ENCODE measurements at regions not wholly inside any gene's neighbourhood (a gene's known extent, or its start where the extent isn't known, plus 50 kb on each side); places are given as distances from the start of the nearest gene placed in this dataset.

DNA sequence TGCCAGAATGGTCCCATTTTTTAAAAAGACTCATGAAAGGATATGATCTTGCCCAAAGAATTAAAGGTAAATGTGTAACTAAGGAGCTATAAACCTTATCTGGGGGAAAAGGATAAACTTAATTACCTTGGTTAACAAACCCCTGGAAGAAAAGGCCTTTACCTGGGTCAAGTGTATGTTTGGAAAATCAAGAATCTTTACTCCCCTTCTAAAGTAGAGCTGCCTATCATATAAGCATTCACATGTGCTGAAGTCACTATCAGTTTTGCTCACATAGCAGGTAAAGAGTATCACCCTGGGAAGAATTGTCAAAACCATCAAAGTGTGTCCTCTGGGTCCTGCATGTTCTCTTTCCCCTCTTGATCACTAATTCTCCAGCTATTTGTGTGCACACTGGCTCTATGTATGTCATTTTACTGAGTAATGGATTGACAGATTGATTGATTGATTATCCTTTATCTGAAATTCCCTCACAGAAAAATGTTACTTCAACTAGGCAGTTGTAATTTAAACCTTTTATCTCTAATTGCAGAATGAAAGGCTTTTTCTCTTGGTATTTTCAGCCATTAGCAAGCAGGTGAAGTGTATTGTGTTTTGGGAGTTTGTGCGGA lies 199.4 kb downstream of the NOL4 start:
- DNase-seq (ENCODE audit: low spot score) (no peak), ATAC-seq (no peak)
- H3K4me2 ChIP-seq, result no peak overlapping the region
- H2AFZ ChIP-seq, result no peak overlapping the region
- Mint-ChIP-seq H3K36me3 (ENCODE audit: low read depth) (no peaks in the 10 kb centered on the region), H3K27ac (no peak overlapping the region), H3K4me1 (no peaks in the 10 kb centered on the region), H3K4me3 (no peak overlapping the region), H3K9me3 (no peaks in the 10 kb centered on the region), H3K27me3 (ENCODE audit: insufficient read depth, low read depth, poor library complexity) (no peaks in the 10 kb centered on the region)
- TF ChIP-seq ZNF114 (CRISPR knock-in tag; IDR thresholded peaks at IDR 0.05) (no peak), JUNB (IDR thresholded peaks at IDR 0.05; ENCODE audit: unreplicated experiment) (no peak), ZNF331 (CRISPR knock-in tag; IDR thresholded peaks at IDR 0.05; ENCODE audit: low read depth) (no peak)
- TF ChIP-seq, protein P1, sequence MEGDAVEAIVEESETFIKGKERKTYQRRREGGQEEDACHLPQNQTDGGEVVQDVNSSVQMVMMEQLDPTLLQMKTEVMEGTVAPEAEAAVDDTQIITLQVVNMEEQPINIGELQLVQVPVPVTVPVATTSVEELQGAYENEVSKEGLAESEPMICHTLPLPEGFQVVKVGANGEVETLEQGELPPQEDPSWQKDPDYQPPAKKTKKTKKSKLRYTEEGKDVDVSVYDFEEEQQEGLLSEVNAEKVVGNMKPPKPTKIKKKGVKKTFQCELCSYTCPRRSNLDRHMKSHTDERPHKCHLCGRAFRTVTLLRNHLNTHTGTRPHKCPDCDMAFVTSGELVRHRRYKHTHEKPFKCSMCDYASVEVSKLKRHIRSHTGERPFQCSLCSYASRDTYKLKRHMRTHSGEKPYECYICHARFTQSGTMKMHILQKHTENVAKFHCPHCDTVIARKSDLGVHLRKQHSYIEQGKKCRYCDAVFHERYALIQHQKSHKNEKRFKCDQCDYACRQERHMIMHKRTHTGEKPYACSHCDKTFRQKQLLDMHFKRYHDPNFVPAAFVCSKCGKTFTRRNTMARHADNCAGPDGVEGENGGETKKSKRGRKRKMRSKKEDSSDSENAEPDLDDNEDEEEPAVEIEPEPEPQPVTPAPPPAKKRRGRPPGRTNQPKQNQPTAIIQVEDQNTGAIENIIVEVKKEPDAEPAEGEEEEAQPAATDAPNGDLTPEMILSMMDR (conservative IDR thresholded peaks at IDR 0.05; ENCODE audit: low read depth in 2 of 2), result no peak
- H3K9me2 ChIP-seq (ENCODE audit: insufficient read depth), result no peaks in the 10 kb centered on the region
- H3K4me1 ChIP-seq (ENCODE audit: insufficient read depth), result no peaks in the 10 kb centered on the region
- no peaks in the 10 kb centered on the region for H3K79me2 ChIP-seq (replicated peaks; ENCODE audit: insufficient read depth)
- H3F3A ChIP-seq (replicated peaks; ENCODE audit: low read depth), result no peaks in the 10 kb centered on the region
- no peak overlapping the region for H3K27ac ChIP-seq (ENCODE audit: low read depth)
- no peaks in the 10 kb centered on the region for H4K20me1 ChIP-seq (replicated peaks; ENCODE audit: insufficient read depth)
- H3K27me3 ChIP-seq (ENCODE audit: insufficient read depth), result no peaks in the 10 kb centered on the region
- no peaks in the 10 kb centered on the region for H3K36me3 ChIP-seq (ENCODE audit: insufficient read depth)
- H3K4me3 ChIP-seq, result no peak overlapping the region

DNA sequence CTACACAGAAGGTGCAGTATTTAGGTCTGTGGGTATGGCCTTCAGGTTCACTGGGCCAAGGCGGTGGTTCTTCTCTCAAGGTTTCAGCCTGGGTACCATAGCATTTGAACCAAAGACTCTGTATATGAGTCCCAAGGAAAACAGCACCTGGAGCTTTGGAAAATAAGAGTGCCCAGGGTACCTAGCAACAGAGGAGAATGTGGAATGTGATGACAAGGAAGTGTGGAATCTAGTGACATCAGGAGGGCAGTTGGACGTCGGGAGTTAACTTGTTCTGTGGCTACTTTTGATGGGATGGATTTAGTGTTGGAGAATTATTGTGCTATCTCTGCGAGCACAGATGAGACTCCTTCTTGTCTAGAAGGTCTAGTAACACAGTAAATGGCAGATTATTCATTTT lies 201.2 kb downstream of the NOL4 start:
- ATAC-seq (peak; percentile 42; the same call in 1 of the 3 replicates), DNase-seq (ENCODE audit: low spot score) (peak; percentile 74)
- Mint-ChIP-seq H3K4me3 (no peak overlapping the region), H3K4me1 (no peaks in the 10 kb centered on the region), H3K27ac (no peak overlapping the region), H3K9me3 (no peaks in the 10 kb centered on the region), H3K36me3 (ENCODE audit: low read depth) (no peaks in the 10 kb centered on the region), H3K27me3 (ENCODE audit: insufficient read depth, low read depth, poor library complexity) (no peaks in the 10 kb centered on the region)
- no peak for TF ChIP-seq JUNB (IDR thresholded peaks at IDR 0.05; ENCODE audit: unreplicated experiment)
- TF ChIP-seq, protein P2, sequence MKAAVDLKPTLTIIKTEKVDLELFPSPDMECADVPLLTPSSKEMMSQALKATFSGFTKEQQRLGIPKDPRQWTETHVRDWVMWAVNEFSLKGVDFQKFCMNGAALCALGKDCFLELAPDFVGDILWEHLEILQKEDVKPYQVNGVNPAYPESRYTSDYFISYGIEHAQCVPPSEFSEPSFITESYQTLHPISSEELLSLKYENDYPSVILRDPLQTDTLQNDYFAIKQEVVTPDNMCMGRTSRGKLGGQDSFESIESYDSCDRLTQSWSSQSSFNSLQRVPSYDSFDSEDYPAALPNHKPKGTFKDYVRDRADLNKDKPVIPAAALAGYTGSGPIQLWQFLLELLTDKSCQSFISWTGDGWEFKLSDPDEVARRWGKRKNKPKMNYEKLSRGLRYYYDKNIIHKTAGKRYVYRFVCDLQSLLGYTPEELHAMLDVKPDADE (IDR thresholded peaks at IDR 0.05), result no peak
- TF ChIP-seq, protein P1 (conservative IDR thresholded peaks at IDR 0.05; ENCODE audit: low read depth in 2 of 2), result peak in 1 of 2 experiments; percentile 4; a peak in 1 of 4 replicates
- no peak for TF ChIP-seq EZH2 (IDR thresholded peaks at IDR 0.05; ENCODE audit: low read depth, unreplicated experiment)
- no peak for TF ChIP-seq ZNF331 (CRISPR knock-in tag; IDR thresholded peaks at IDR 0.05; ENCODE audit: low read depth)
- TF ChIP-seq POLR2AphosphoS5 (IDR thresholded peaks at IDR 0.05; ENCODE audit: low read depth), result no peak
- TF ChIP-seq STAT1 (IDR thresholded peaks at IDR 0.05; ENCODE audit: unreplicated experiment), result no peak
- Histone ChIP-seq H3K36me3 (ENCODE audit: insufficient read depth) (no peaks in the 10 kb centered on the region), H3K9me2 (ENCODE audit: insufficient read depth) (no peaks in the 10 kb centered on the region), H3K27ac (ENCODE audit: low read depth) (no peak overlapping the region), H3K4me2 (no peak overlapping the region), H2AFZ (no peak overlapping the region), H3K27me3 (ENCODE audit: insufficient read depth) (no peaks in the 10 kb centered on the region), H3K4me1 (ENCODE audit: insufficient read depth) (no peaks in the 10 kb centered on the region), H4K20me1 (replicated peaks; ENCODE audit: insufficient read depth) (no peaks in the 10 kb centered on the region), H3F3A (replicated peaks; ENCODE audit: low read depth) (no peaks in the 10 kb centered on the region), H3K79me2 (replicated peaks; ENCODE audit: insufficient read depth) (no peaks in the 10 kb centered on the region), H3K4me3 (no peak overlapping the region)

Measured in GM23338 (cell line).